ENCODE measurements at regions not wholly inside any gene's neighbourhood (a gene's known extent, or its start where the extent isn't known, plus 50 kb on each side); places are given as distances from the start of the nearest gene placed in this dataset.

GRCh38 chr22:49353235-49353634, 474.4 kb downstream of the BRD1 start:
- no peak for TF ChIP-seq TOX (CRISPR knock-in tag; IDR thresholded peaks at IDR 0.05; ENCODE audit: borderline replicate concordance)
- no peak for TF ChIP-seq TCF4 (CRISPR knock-in tag; IDR thresholded peaks at IDR 0.05; ENCODE audit: borderline replicate concordance)
- no peak for TF ChIP-seq PPARA (CRISPR knock-in tag; IDR thresholded peaks at IDR 0.05; ENCODE audit: borderline replicate concordance)
- no peak for TF ChIP-seq OSR1 (CRISPR knock-in tag; IDR thresholded peaks at IDR 0.05)
- no peak for TF ChIP-seq CREB5 (CRISPR knock-in tag; IDR thresholded peaks at IDR 0.05; ENCODE audit: low read depth)
- no peak for TF ChIP-seq SNAI2 (CRISPR knock-in tag; IDR thresholded peaks at IDR 0.05)
- no peak for TF ChIP-seq PATZ1 (CRISPR knock-in tag; IDR thresholded peaks at IDR 0.05; ENCODE audit: borderline replicate concordance)
- no peak for TF ChIP-seq TSHZ2 (CRISPR knock-in tag; IDR thresholded peaks at IDR 0.05)
- no peak for TF ChIP-seq ZNF565 (CRISPR knock-in tag; conservative IDR thresholded peaks at IDR 0.05; ENCODE audit: low read depth)
- TF ChIP-seq ZFP3 (CRISPR knock-in tag; IDR thresholded peaks at IDR 0.05): no peak
- TF ChIP-seq BACH2 (CRISPR knock-in tag; IDR thresholded peaks at IDR 0.05; ENCODE audit: borderline replicate concordance): no peak
- TF ChIP-seq ZNF70 (CRISPR knock-in tag; IDR thresholded peaks at IDR 0.05): no peak
- no peak for TF ChIP-seq RARB (CRISPR knock-in tag; IDR thresholded peaks at IDR 0.05)
- TF ChIP-seq ISL1 (CRISPR knock-in tag; IDR thresholded peaks at IDR 0.05): no peak
- TF ChIP-seq ESRRG (CRISPR knock-in tag; IDR thresholded peaks at IDR 0.05): no peak
- no peak for TF ChIP-seq ZNF8 (CRISPR knock-in tag; IDR thresholded peaks at IDR 0.05)
- TF ChIP-seq POU6F1 (CRISPR knock-in tag; IDR thresholded peaks at IDR 0.05; ENCODE audit: borderline replicate concordance, low read depth): no peak
- TF ChIP-seq CSRNP3 (CRISPR knock-in tag; IDR thresholded peaks at IDR 0.05): no peak

GRCh38 chr22:49352361-49353169, 475.1 kb downstream of the BRD1 start:
- ATAC-seq: no peak
- TF ChIP-seq ZFP30 (CRISPR knock-in tag; IDR thresholded peaks at IDR 0.05): no peak
- TF ChIP-seq CSDC2 (CRISPR knock-in tag; IDR thresholded peaks at IDR 0.05): no peak
- TF ChIP-seq BACH2 (CRISPR knock-in tag; IDR thresholded peaks at IDR 0.05; ENCODE audit: borderline replicate concordance): no peak
- TF ChIP-seq GLIS3 (CRISPR knock-in tag; IDR thresholded peaks at IDR 0.05): no peak
- no peak for TF ChIP-seq TSHZ2 (CRISPR knock-in tag; IDR thresholded peaks at IDR 0.05)
- TF ChIP-seq PATZ1 (CRISPR knock-in tag; IDR thresholded peaks at IDR 0.05; ENCODE audit: borderline replicate concordance): no peak
- TF ChIP-seq TCF4 (CRISPR knock-in tag; IDR thresholded peaks at IDR 0.05; ENCODE audit: borderline replicate concordance): no peak
- no peak for TF ChIP-seq ARNTL (CRISPR knock-in tag; IDR thresholded peaks at IDR 0.05; ENCODE audit: borderline replicate concordance, low read depth)
- no peak for TF ChIP-seq POU6F1 (CRISPR knock-in tag; IDR thresholded peaks at IDR 0.05; ENCODE audit: borderline replicate concordance, low read depth)

More at GRCh38 chr22:49353235-49353634, 474.4 kb downstream of the BRD1 start:
- ATAC-seq: no peak

All from SK-N-SH treated with all-trans-retinoic acid at 6 μM for 48 hours (cell line).